ENCODE measurements at regions not wholly inside any gene's neighbourhood (a gene's known extent, or its start where the extent isn't known, plus 50 kb on each side); places are given as distances from the start of the nearest gene placed in this dataset.

DNA sequence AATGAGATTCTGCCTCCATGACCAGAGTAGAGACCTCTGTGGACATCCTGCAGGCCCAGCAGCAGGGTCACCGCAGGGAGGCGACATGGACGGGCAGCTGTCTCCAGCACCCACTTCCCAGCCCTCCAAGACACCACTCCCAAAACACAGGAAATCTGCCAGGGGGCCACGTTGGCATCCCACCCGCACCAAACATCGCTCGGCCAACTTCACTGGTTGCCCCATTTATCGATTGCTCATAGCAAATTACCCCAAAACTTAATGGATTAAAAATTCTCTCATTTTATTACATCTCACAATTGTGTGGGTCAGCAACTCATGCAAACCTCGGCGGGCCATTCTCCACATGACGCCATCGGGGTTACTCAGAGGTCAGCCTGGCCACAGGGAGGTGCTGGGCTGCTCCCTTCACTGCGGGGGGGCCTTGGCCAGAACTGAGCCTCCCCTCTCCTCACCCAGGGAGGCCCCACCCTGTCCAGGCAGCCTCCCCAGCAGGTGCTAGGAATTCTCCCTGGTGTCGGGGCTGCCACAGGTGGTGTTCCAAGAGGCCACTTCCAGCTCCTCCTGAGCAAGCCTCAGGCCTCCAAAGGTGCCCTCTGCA, 420.7 kb upstream of the MYT1L start:
- Histone ChIP-seq H3K36me3 (ENCODE audit: control insufficient read depth, insufficient read depth, low read length) (no peaks in the 10 kb centered on the region), H3K27me3 (ENCODE audit: control insufficient read depth, insufficient read depth, low read length) (no peaks in the 10 kb centered on the region), H3K4me3 (ENCODE audit: low read depth, low read length) (no peak overlapping the region)
- ChIA-PET POLR2A (no interaction called here), CTCF (no interaction called here)
- no peak for DNase-seq (ENCODE audit: low read depth)
- TF ChIP-seq, protein P1, sequence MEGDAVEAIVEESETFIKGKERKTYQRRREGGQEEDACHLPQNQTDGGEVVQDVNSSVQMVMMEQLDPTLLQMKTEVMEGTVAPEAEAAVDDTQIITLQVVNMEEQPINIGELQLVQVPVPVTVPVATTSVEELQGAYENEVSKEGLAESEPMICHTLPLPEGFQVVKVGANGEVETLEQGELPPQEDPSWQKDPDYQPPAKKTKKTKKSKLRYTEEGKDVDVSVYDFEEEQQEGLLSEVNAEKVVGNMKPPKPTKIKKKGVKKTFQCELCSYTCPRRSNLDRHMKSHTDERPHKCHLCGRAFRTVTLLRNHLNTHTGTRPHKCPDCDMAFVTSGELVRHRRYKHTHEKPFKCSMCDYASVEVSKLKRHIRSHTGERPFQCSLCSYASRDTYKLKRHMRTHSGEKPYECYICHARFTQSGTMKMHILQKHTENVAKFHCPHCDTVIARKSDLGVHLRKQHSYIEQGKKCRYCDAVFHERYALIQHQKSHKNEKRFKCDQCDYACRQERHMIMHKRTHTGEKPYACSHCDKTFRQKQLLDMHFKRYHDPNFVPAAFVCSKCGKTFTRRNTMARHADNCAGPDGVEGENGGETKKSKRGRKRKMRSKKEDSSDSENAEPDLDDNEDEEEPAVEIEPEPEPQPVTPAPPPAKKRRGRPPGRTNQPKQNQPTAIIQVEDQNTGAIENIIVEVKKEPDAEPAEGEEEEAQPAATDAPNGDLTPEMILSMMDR (IDR thresholded peaks at IDR 0.05; ENCODE audit: insufficient read depth, low read depth, low read length), result no peak

- Histone ChIP-seq H3K4me3 (ENCODE audit: low read depth, low read length) (no peak overlapping the region), H3K27me3 (ENCODE audit: control insufficient read depth, insufficient read depth, low read length) (no peaks in the 10 kb centered on the region), H3K36me3 (ENCODE audit: control insufficient read depth, insufficient read depth, low read length) (no peaks in the 10 kb centered on the region)
- CTCF ChIA-PET, result no interaction called here
- POLR2A ChIA-PET, result no interaction called here
- TF ChIP-seq, protein P1 (IDR thresholded peaks at IDR 0.05; ENCODE audit: insufficient read depth, low read depth, low read length), result no peak
- no peak for DNase-seq (ENCODE audit: low read depth)
Measured at GRCh38 chr2:2750867-2751714, 420.0 kb upstream of the MYT1L start.

DNA sequence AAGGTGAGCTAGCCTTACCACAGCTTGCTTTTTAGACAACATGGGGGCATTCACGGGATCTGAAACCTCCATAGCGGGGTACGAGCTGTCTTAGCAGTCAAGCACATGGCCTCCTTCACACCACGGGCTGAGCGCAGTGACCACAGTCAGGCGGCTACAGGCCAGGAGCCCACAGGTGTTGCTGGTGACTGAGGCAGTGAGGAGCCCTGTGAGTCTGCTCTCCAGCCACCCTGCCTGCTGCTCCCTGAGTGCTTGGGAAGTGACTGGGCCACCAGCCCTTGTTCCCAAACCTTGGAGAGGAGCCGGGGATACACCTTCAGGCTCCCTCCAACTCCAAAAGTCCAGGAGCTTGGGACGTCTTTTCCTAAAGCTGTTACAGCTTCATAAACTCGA, 418.1 kb upstream of the MYT1L start:
- H3K27me3 ChIP-seq (ENCODE audit: control insufficient read depth, insufficient read depth, low read length), result no peaks in the 10 kb centered on the region
- CTCF ChIA-PET, result no interaction called here
- no peak for DNase-seq (ENCODE audit: low read depth)
- H3K36me3 ChIP-seq (ENCODE audit: control insufficient read depth, insufficient read depth, low read length), result no peaks in the 10 kb centered on the region
- TF ChIP-seq, protein P1 (IDR thresholded peaks at IDR 0.05; ENCODE audit: insufficient read depth, low read depth, low read length), result no peak
- POLR2A ChIA-PET, result no interaction called here
- no peak overlapping the region for H3K4me3 ChIP-seq (ENCODE audit: low read depth, low read length)

- no peaks in the 10 kb centered on the region for H3K36me3 ChIP-seq (ENCODE audit: control insufficient read depth, insufficient read depth, low read length)
- no peak for DNase-seq (ENCODE audit: low read depth)
- TF ChIP-seq, protein P1 (IDR thresholded peaks at IDR 0.05; ENCODE audit: insufficient read depth, low read depth, low read length), result no peak
- ChIA-PET POLR2A (no interaction called here), CTCF (no interaction called here)
- no peak overlapping the region for H3K4me3 ChIP-seq (ENCODE audit: low read depth, low read length)
- no peaks in the 10 kb centered on the region for H3K27me3 ChIP-seq (ENCODE audit: control insufficient read depth, insufficient read depth, low read length)
Measured at GRCh38 chr2:2748399-2749205, 417.5 kb upstream of the MYT1L start.

DNA sequence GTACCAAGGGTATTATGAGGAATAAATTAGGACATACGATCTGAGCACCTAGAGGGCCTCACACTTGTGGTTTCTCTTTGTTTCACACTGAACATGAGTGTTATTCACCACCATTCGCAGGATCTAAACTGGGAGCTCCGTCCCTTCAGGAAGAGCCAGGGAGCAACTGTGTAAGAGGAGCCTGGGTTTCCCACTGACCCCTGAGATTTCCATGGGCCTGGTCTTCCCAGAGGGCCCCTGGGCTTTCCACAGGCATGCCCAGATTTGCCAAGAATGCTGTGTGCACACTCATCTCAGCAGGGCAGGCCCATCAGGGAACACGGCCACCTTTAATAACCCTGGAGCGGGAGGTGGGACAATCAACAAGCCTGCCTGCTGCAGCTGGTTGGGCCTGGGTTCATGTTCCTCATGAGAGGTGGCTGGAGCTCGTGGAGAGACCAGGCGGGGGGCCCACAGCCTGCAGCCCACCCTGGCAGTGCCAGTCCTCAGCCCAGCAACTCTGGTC, 416.8 kb upstream of the MYT1L start:
- POLR2A ChIA-PET, result no interaction called here
- CTCF ChIA-PET, result interaction anchor here (1.6 kb wide), 1 partner anchor 9 kb away, joined by 3 read pairs; no protein-coding TSS in a partner anchor
- TF ChIP-seq, protein P1 (IDR thresholded peaks at IDR 0.05; ENCODE audit: insufficient read depth, low read depth, low read length), result no peak
- no peak for DNase-seq (ENCODE audit: low read depth)
- no peaks in the 10 kb centered on the region for H3K36me3 ChIP-seq (ENCODE audit: control insufficient read depth, insufficient read depth, low read length)
- no peaks in the 10 kb centered on the region for H3K27me3 ChIP-seq (ENCODE audit: control insufficient read depth, insufficient read depth, low read length)
- H3K4me3 ChIP-seq (ENCODE audit: low read depth, low read length), result no peak overlapping the region
